K562 (cell line): ENCODE measurements at regions not wholly inside any gene's neighbourhood (a gene's known extent, or its start where the extent isn't known, plus 50 kb on each side); places are given as distances from the start of the nearest gene placed in this dataset.

Experiments
- BRD4 ChIP-seq: fragments of 200-600 bp; sonication (generic); IDR thresholded peaks from 2 replicates; pipeline ENCODE4 v1.6.1; 2017; ENCODE audit warnings: inconsistent platforms
- CBFB ChIP-seq: sonication (generic); formaldehyde crosslinking; IDR thresholded peaks from 2 replicates; pipeline ENCODE4 v1.4.0; 2020; ENCODE audit warnings: mild to moderate bottlenecking, missing genetic modification reagents
- CBX2 ChIP-seq: fragments of 200-600 bp; sonication (generic); IDR thresholded peaks from one replicate; pipeline ENCODE4 v1.6.1; 2012; ENCODE audit warnings: mild to moderate bottlenecking, low read length, inconsistent platforms; ENCODE audit not compliant: insufficient read depth, poor library complexity, severe bottlenecking
- FOXK2 ChIP-seq, 2 experiments: fragments of 450-650 bp; IDR thresholded peaks in 1 of 2; conservative IDR thresholded peaks in 1 of 2; 2 replicates each; pipeline ENCODE4 v1.6.1; 2016; ENCODE audit warnings: low read depth in 2 of 2, mild to moderate bottlenecking in 1 of 2
- RUNX1 ChIP-seq: sonication (generic); IDR thresholded peaks from 2 replicates; pipeline ENCODE4 v1.6.1; 2016; ENCODE audit warnings: antibody characterized with exemption, low read depth
- SMAD3 ChIP-seq: fragments of 450-650 bp; formaldehyde crosslinking; conservative IDR thresholded peaks from 2 replicates; pipeline ENCODE4 v1.4.0; 2020; ENCODE audit warnings: mild to moderate bottlenecking
- ZNF121 ChIP-seq: sonication (generic); formaldehyde crosslinking; conservative IDR thresholded peaks from 2 replicates; pipeline ENCODE4 v1.8.0; 2022; ENCODE audit warnings: missing genetic modification reagents
- ZNF197 ChIP-seq: fragments of 200-800 bp; sonication (Bioruptor generic); IDR thresholded peaks from 2 replicates; pipeline ENCODE4 v1.6.1; 2016; ENCODE audit warnings: low read depth, missing genetic modification characterization, missing compliant biosample characterization
- ZNF212 ChIP-seq: fragments of 450-650 bp; formaldehyde crosslinking; IDR thresholded peaks from 2 replicates; pipeline ENCODE4 v1.4.0; 2020; ENCODE audit warnings: mild to moderate bottlenecking
- ZNF707 ChIP-seq: fragments of 250-450 bp; sonication (Bioruptor Pico); conservative IDR thresholded peaks from 2 replicates; pipeline ENCODE4 v1.8.0; 2022; ENCODE audit warnings: inconsistent platforms, mild to moderate bottlenecking, moderate library complexity
- TF ChIP-seq, protein P1 (sequence below), 2 experiments: fragments of 150-350 bp in 1 of 2; IDR thresholded peaks; 2 replicates each; pipeline ENCODE4 v1.6.1; 2012 to 2016; ENCODE audit warnings: low read depth in 2 of 2, low read length in 2 of 2, mild to moderate bottlenecking in 1 of 2, moderate library complexity in 1 of 2
- TF ChIP-seq, protein P2 (sequence below): fragments of 250-450 bp; sonication (Bioruptor Pico); IDR thresholded peaks from 2 replicates; pipeline ENCODE4 v1.6.1; 2021; ENCODE audit warnings: mild to moderate bottlenecking
- TF ChIP-seq, protein P3 (sequence below): fragments of 150-350 bp; conservative IDR thresholded peaks from 2 replicates; pipeline ENCODE4 v1.6.1; 2014; ENCODE audit warnings: low read length
- TF ChIP-seq, protein P4 (sequence below): sonication (generic); formaldehyde crosslinking; IDR thresholded peaks from 2 replicates; pipeline ENCODE4 v1.8.0; 2022; ENCODE audit warnings: missing genetic modification reagents, mild to moderate bottlenecking, moderate library complexity, borderline replicate concordance
- TF ChIP-seq, protein P5 (sequence below): conservative IDR thresholded peaks from 2 replicates; pipeline ENCODE4 v1.6.1; 2011; ENCODE audit warnings: low read depth, mild to moderate bottlenecking, low read length; ENCODE audit not compliant: control insufficient read depth
- TF ChIP-seq, protein P6 (sequence below): fragments of 450-650 bp; IDR thresholded peaks from 2 replicates; pipeline ENCODE4 v1.6.1; 2016

DNA sequence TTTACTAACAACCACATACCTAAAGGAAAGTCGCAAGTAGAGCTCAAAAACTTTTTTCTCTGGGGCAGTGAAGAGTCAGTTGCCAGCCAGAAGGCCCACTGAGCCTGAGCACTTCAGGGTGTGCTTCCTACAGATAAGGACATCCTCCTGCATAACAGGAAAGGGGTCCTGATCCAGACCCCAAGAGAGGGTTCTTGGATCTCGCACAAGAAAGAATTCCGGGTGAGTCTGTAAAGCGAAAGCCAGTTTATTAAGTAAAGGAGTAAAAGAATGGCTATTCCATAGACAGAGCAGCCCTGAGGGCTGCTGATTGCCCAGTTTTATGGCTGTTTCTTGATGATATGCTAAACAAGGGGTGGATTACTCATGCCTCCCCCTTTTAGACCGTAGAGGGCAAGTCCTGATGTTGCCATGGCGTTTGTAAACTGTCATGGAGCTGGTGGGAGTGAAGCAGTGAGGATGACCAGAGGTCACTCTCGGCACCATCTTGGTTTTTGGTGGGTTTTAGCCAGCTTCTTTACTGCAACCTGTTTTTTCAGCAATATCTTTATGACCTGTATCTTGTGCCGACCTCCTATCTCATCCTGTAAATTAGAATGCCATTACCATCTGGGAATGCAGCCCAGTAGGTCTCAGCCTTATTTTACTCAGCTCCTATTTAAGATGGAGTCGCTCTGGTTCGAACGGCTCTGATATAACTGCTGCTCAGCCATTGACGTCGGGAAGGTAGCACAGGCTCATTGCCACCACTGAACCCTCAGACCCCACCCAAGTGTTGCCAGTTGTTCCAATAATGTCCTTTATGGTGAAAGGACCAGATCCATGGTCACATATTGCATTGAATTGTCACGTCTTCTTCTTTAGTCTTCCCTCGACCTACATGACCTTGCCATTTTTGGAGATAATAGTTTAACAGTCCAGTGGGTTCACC lies 96.6 kb upstream of the ERRFI1 start (continued):
- TF ChIP-seq, protein P1, sequence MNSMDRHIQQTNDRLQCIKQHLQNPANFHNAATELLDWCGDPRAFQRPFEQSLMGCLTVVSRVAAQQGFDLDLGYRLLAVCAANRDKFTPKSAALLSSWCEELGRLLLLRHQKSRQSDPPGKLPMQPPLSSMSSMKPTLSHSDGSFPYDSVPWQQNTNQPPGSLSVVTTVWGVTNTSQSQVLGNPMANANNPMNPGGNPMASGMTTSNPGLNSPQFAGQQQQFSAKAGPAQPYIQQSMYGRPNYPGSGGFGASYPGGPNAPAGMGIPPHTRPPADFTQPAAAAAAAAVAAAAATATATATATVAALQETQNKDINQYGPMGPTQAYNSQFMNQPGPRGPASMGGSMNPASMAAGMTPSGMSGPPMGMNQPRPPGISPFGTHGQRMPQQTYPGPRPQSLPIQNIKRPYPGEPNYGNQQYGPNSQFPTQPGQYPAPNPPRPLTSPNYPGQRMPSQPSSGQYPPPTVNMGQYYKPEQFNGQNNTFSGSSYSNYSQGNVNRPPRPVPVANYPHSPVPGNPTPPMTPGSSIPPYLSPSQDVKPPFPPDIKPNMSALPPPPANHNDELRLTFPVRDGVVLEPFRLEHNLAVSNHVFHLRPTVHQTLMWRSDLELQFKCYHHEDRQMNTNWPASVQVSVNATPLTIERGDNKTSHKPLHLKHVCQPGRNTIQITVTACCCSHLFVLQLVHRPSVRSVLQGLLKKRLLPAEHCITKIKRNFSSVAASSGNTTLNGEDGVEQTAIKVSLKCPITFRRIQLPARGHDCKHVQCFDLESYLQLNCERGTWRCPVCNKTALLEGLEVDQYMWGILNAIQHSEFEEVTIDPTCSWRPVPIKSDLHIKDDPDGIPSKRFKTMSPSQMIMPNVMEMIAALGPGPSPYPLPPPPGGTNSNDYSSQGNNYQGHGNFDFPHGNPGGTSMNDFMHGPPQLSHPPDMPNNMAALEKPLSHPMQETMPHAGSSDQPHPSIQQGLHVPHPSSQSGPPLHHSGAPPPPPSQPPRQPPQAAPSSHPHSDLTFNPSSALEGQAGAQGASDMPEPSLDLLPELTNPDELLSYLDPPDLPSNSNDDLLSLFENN (IDR thresholded peaks at IDR 0.05; ENCODE audit: low read depth in 2 of 2, low read length in 2 of 2) = no peak
- TF ChIP-seq SMAD3 (CRISPR knock-in tag) (peak; percentile 92), RUNX1 (no peak), CBFB (CRISPR knock-in tag) (no peak), CBX2 (no peak), ZNF707 (CRISPR knock-in tag) (peak; percentile 65; the same call in 1 of the 2 replicates), ZNF121 (no peak), ZNF212 (peak; percentile 87; the same call in 1 of the 2 replicates), BRD4 (peak; percentile 41; the same call in 1 of the 2 replicates), ZNF197 (peak; percentile 98), FOXK2 (conservative IDR thresholded peaks at IDR 0.05 in 1 of 2, IDR thresholded peaks at IDR 0.05 in 1 of 2; ENCODE audit: low read depth in 2 of 2) (peak; percentile 61 to 79)
- TF ChIP-seq, protein P2, sequence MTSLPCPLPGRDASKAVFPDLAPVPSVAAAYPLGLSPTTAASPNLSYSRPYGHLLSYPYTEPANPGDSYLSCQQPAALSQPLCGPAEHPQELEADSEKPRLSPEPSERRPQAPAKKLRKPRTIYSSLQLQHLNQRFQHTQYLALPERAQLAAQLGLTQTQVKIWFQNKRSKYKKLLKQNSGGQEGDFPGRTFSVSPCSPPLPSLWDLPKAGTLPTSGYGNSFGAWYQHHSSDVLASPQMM (CRISPR knock-in tag) = 0 out of 2 replicates have a peak, but pooled peaks have one; percentile 47
- TF ChIP-seq, protein P3, sequence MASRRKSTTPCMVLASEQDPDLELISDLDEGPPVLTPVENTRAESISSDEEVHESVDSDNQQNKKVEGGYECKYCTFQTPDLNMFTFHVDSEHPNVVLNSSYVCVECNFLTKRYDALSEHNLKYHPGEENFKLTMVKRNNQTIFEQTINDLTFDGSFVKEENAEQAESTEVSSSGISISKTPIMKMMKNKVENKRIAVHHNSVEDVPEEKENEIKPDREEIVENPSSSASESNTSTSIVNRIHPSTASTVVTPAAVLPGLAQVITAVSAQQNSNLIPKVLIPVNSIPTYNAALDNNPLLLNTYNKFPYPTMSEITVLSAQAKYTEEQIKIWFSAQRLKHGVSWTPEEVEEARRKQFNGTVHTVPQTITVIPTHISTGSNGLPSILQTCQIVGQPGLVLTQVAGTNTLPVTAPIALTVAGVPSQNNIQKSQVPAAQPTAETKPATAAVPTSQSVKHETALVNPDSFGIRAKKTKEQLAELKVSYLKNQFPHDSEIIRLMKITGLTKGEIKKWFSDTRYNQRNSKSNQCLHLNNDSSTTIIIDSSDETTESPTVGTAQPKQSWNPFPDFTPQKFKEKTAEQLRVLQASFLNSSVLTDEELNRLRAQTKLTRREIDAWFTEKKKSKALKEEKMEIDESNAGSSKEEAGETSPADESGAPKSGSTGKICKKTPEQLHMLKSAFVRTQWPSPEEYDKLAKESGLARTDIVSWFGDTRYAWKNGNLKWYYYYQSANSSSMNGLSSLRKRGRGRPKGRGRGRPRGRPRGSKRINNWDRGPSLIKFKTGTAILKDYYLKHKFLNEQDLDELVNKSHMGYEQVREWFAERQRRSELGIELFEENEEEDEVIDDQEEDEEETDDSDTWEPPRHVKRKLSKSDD = no peak
- TF ChIP-seq, protein P4, sequence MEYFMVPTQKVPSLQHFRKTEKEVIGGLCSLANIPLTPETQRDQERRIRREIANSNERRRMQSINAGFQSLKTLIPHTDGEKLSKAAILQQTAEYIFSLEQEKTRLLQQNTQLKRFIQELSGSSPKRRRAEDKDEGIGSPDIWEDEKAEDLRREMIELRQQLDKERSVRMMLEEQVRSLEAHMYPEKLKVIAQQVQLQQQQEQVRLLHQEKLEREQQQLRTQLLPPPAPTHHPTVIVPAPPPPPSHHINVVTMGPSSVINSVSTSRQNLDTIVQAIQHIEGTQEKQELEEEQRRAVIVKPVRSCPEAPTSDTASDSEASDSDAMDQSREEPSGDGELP (CRISPR knock-in tag) = no peak
- TF ChIP-seq, protein P5, sequence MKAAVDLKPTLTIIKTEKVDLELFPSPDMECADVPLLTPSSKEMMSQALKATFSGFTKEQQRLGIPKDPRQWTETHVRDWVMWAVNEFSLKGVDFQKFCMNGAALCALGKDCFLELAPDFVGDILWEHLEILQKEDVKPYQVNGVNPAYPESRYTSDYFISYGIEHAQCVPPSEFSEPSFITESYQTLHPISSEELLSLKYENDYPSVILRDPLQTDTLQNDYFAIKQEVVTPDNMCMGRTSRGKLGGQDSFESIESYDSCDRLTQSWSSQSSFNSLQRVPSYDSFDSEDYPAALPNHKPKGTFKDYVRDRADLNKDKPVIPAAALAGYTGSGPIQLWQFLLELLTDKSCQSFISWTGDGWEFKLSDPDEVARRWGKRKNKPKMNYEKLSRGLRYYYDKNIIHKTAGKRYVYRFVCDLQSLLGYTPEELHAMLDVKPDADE = no peak
- TF ChIP-seq, protein P6, sequence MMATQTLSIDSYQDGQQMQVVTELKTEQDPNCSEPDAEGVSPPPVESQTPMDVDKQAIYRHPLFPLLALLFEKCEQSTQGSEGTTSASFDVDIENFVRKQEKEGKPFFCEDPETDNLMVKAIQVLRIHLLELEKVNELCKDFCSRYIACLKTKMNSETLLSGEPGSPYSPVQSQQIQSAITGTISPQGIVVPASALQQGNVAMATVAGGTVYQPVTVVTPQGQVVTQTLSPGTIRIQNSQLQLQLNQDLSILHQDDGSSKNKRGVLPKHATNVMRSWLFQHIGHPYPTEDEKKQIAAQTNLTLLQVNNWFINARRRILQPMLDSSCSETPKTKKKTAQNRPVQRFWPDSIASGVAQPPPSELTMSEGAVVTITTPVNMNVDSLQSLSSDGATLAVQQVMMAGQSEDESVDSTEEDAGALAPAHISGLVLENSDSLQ = peak; percentile 44; the same call in 1 of the 2 replicates
